ENCODE measurements at regions not wholly inside any gene's neighbourhood (a gene's known extent, or its start where the extent isn't known, plus 50 kb on each side); places are given as distances from the start of the nearest gene placed in this dataset.

GRCh38 chr18:24940416-24940815 is 411.6 kb downstream of the ZNF521 start:
- DNase-seq (ENCODE audit: low spot score), result no peak

DNA sequence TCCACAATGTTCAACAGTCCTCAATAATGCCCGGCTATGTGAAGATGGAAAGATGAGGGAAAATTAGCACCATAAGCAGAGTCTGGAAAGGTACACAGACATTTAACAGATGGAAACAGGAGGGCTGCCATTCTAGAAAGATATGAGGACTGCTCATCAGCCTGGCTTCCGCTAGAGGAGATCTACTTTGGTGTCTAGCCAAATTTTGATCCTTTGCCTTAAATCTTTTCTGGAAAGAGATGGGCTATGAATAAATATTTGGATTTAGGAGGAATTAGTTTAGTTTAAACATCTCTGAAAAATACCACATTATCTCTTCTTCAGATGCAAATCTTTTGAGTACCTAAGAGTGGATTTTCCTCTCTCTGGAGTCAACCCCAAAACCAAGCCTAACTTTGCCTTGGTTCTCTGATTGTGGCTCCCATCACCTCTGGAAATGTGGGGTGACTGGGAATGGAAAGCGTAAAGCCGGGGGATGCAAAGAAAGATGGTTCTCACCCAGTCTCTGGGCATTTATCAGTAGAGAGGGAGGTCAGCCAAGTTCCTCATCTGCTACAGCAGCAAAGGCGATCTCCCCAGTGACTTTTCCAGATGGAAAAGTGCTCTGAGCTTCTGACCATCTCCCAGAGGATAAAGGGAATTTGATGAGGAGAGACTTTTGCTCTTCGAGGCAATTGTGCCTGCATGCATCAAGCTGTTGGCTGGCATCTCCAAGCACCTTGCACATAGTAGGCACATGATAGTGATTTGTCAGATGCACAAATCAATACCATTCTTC is 410.6 kb downstream of the ZNF521 start:
- no peak for DNase-seq (ENCODE audit: low spot score)

- no peak for DNase-seq (ENCODE audit: low spot score)
Measured at GRCh38 chr18:24942144-24942543, 409.8 kb downstream of the ZNF521 start.

DNA sequence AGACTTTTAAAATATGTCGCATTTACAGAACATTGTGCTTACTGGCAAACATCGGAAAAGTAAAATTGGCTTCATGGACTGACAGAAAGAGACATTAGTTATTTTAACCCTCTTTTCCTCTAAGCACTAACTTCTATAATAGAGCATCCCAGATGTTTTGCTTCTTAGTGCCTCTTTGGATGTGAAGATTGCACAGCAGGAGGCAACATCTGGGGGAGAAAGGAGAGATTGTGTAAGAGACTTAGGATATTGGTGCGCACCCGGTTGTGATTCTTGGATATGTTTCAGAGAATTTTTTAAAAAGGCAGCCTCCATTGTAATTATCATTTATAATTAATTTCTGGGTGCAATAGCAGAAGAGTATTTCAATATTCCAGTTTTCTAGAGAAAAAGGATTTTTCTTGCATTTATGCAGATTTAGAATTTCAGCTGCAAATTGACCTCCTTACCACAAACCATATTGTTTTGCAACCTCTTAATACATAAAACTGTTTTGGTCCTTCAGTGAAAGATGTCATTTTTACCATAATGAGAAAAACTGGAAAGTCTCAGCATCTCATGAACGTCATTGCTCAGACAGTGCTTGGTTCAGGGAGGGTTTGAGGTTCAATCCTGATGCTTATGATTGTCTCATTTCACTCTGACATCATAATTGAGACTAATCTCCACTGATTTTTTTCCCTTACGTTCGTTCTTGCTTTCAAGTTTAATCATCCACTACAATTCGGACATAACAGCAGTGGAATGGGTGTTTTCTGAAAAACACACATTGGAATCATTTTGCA is 404.3 kb downstream of the ZNF521 start:
- DNase-seq (ENCODE audit: low spot score), result no peak

- DNase-seq (ENCODE audit: low spot score), result no peak
Measured at GRCh38 chr18:24949908-24950307, 402.1 kb downstream of the ZNF521 start.

DNA sequence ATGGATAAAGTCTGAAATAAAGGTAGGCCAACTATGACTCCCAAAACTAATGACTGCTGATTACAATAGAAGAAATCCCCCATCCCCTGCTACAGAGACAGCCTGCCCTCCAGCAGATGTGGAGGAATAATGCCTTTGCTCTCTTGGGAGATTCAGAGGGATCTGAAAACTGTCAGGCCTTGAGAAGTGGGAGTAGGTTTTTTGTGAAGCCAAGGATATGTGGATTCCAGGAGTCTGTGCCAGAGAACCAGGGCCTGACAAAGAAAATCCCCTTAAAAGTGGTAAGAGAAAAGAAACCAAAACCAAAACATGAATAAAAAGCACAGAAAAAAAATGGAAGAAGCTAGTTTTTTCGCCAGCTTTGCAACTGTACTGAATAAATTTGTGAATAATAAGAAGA is 397.6 kb downstream of the ZNF521 start:
- no peak for DNase-seq (ENCODE audit: low spot score)

- no peak for DNase-seq (ENCODE audit: low spot score)
Measured at GRCh38 chr18:24958001-24958400, 394.0 kb downstream of the ZNF521 start.

DNA sequence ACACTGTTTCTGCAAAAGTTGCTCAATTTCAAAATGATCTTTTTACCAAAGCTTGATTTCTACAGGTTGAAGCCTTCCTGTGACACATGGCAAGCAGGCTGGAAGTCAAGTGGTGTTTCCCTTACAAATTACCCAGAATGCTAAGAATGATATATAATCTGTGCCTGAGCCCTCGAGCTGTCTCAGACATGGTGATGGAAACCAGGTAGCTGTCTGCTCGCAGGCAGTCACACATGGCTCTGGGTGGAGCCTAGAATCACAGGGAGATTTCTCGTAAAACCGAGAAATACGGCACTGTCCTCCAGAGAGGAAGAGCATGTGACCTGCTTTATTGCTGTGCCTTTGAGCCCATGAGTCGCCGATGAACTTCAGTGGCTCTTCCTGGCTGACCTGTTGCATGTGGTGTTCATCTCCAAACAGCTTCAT is 392.9 kb downstream of the ZNF521 start:
- no peak for DNase-seq (ENCODE audit: low spot score)

DNA sequence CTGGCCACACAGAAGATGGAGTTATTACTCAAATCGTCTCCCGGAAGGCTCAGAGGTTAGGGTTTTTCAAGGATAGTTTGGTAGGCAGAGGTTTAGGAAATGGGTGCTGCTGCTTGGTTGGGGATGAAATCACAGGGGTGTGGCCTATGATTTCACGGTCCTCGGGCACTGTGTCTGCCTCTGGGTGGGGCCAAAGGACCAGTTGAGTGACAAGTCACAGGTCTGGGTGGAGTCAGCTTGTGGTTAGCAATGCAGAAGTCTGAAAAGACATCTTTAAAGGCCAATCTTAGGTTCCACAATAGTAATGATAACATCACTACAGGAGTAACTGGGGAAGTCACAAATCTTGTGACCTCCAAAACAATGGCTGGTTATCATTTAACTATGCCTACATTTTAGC is 387.8 kb downstream of the ZNF521 start:
- no peak for DNase-seq (ENCODE audit: low spot score)

DNA sequence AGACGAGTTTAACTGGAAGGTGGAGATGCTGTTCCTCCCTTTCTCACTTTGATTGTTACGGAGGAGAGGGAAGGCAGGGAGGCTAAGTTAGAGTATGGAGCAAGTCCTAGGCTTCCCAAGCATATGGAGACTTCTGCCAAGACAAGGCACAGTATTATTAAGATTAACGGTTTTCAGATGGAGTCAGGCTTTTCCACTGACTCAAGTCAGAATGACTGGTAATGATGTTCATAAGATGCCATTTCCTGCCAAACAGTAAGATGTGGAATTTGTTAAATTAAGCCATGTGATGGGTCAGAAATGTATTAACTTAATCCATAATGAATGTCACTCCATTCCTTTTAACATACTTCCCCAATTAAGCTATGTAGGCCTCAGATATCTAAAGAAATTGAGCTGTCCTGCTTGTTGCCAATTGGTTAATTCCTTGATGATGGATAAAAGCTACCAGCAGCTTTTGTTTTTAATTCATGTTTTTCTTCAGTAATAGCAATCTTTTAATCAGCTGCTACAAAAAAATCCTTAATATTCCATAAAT is 383.7 kb downstream of the ZNF521 start:
- no peak for DNase-seq (ENCODE audit: low spot score)

GRCh38 chr18:24972577-24972976 is 379.4 kb downstream of the ZNF521 start:
- no peak for DNase-seq (ENCODE audit: low spot score)

GRCh38 chr18:24974431-24974830 is 377.5 kb downstream of the ZNF521 start:
- DNase-seq (ENCODE audit: low spot score), result no peak

DNA sequence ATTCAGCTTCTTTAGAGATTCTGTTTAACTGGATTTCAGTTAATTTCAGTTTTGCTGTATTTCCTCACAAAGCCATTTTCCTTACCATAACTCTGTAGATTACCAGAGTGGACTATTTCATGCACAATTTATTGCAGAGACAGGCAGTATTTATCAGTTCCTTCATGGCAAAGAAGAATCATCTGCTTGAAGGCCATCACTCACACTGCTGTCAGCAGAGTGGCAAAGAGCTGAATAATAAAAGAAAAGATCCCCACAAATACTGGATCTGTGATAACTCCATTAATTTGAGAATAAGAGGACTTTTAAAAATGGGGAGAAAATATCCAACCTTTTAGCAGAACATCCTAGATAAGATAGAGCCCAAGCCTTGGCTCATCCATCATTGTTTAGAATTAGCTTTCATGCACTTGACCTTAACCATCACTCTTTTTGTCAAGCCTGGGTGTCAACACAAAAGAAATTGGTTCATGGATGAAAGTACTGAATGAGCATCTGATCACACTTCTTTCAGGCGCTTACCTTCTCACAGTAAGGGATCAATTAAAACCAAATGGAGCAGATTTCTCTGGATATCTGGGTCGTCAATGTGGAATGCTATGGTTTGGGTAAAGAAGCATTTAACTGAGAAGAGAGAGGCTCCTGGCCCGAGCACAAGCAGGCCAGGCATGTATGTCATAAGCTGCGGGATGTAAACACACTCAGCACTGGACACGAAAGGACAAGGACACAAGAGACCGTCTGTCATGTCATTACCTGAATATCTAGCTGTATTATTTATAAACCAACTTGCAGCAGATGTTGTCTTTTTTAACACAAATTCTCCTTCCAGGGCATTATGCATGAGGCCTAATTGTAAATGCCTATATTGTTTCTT is 376.2 kb downstream of the ZNF521 start:
- no peak for DNase-seq (ENCODE audit: low spot score)

DNA sequence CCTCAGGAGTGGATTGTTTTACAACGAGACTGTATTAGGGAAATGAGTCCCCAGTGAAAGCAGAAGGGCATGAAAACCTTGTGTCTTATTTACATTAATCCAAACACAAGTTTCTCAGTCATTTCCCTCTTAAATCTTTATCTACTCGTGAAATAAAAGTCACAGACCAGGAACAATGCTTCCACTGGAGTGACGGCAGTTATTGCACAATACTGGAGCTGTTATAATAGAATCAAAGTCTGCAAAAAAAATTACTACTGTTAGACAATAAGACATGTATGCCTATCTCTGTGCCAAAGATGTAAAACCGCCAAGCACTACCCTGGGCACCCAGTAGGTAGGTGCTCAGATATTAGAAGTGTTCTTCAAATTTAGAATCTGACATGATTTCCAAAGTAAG is 375.5 kb downstream of the ZNF521 start:
- no peak for DNase-seq (ENCODE audit: low spot score)

DNA sequence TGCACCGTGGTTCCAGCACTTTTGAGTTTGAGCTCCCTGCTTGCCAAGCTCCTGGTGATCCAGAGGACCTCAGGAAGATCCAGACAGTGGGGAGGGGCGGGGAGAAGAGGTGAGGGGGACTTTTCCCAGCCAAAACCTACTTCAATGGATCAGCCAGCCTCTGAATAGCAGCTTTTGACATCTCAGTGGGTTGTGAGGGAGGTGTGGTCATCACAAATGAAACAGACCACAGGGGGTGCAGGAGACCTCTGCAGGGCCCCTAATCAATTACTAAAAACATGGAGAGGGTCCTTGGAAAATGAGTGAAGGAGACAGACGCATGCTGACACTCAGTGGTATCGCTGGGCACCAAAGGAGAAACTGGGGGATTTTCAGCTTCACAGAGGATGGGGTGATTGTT is 372.7 kb downstream of the ZNF521 start:
- DNase-seq (ENCODE audit: low spot score), result no peak

DNA sequence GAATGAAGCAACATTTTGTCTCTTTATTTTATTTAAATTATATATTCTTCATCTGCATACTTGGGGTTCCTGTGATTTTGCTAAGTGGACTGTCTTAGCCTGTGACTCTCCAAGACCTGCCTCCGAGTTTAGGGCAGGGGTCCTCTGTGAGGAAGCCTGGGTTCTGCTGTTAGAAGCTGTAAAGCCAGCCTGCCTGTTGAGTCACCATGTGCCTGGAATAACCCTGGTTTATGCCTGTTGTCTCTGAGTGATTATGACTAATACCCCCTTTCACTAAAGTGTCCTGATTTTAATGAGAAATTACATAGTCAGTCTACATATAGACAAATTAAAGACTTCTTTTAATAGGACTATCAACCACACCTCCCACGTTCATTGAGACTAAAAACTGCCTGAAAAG is 369.1 kb downstream of the ZNF521 start:
- no peak for DNase-seq (ENCODE audit: low spot score)

GRCh38 chr18:24983566-24984139 is 368.3 kb downstream of the ZNF521 start:
- no peak for DNase-seq (ENCODE audit: low spot score)

DNA sequence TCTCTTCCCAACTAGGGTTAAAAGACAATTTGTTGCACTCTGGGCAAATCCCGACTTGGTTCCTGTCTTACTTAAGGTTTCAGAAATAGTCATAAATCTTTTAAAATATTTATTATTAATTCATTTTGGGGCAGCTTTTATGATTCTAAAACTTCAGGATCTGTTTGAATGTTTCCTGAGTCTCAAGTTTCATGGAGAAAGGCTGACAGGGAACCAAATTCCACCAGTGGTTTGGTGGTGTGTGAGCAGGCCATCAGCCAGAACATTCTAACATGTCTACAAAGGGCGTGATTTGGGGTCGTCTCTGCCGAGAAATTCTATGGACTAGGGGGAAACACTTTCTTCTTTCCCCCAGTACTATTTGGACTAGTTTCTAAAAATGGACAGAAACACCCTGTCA is 366.4 kb downstream of the ZNF521 start:
- no peak for DNase-seq (ENCODE audit: low spot score)

DNA sequence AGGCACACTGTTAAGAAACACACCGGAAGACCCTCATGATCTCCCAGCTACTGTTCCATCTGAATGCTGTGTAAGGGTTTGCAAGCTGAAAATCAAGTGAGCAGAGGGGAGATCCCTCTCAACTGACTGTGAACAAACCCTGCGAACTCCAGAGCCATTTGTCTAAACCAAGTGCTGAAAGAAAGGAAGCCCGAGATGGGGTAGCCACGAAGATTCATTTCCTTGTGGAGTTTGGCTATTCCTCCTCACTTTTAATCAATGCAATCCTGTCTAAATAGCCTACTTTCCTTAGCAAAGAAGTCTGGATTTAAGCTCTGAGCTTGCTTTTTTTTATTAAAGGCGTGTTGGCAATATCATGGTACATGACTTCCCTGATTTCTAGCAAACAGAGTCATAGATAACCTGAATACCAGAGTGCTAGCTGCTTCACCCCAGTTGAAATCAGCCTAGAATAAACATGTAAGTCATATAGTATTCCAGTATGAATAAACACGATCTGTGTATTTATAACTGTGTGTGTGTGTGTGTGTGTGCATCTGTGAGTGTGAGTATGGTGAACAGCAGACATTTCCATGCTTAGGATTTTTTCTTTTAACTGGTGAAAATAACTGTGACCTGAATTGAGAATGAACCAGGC is 365.2 kb downstream of the ZNF521 start:
- DNase-seq (ENCODE audit: low spot score), result no peak

DNA sequence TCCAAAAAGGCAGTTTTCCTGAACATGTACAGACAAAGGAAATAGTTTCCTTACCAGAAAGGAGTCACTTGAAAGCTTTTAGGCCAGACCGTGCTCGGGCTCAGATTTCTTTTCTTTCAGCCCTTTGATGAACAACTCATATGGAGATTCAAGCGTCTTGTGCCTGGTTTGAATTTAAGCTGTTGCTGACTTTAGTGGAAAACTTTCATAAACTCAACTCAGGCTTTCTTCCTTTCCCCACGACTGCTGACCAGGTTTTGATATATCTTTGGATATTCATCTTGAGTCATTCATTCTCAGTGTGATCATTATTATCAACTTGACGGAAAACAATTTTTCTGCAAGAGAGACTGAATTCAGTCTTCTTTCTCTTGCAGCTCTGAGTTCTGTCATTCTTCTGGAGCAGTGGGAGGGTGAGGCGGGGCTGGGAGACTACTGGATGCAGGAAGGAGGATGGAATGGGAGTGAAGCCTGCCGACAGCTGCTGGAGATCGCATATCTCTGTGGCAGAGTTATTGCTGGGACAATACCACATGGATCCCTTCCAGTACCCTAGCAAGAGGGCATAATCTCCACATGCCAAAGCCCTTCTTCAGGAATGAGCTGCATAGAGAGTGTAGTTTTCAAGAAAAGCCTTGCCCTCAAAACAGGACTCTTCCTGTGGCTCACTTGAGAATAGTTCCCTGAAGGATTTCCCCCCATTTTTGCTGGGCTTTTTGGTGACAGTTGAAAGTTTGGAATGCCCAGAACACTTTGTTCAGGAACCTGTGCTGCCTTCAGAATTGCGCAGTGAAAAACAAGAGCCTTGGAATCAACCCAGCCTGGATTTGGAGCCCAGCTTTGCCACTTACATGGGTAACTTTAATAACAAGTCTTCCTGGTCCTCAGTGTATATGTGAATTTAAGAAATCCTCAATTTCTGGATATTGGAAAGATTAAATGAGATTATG is 364.4 kb downstream of the ZNF521 start:
- no peak for DNase-seq (ENCODE audit: low spot score)
